Activated gamma-delta T cell treated with Interleukin-2 at 50 U/mL for 16 hours (primary cell): ENCODE measurements at regions not wholly inside any gene's neighbourhood (a gene's known extent, or its start where the extent isn't known, plus 50 kb on each side); places are given as distances from the start of the nearest gene placed in this dataset.
A peak's percentile ranks its signal among the peaks of the same experiment; 100 is the strongest.
"Not testable (repeated sequence)": the region's sequence is repeated elsewhere in the genome, so short reads cannot be mapped to it uniquely, and the experiment has no call there.

ENCODE experiments used
- DNase-seq: peaks from one replicate; pipeline ENCODE4 v3.0.0-alpha.2; 2020

GRCh38 chr1:91207691-91208090 lies 185.9 kb upstream of the ZNF644 start:
- not testable (repeated sequence) for DNase-seq

- not testable (repeated sequence) for DNase-seq
Observed at GRCh38 chr1:91204150-91204549, 182.3 kb upstream of the ZNF644 start.

GRCh38 chr1:91201694-91202093 lies 179.9 kb upstream of the ZNF644 start:
- no peak for DNase-seq

GRCh38 chr1:91201176-91201575 lies 179.3 kb upstream of the ZNF644 start:
- no peak for DNase-seq

- no peak for DNase-seq
Observed at GRCh38 chr1:91200675-91201074, 178.8 kb upstream of the ZNF644 start.

- DNase-seq, result no peak
Observed at GRCh38 chr1:91199988-91200387, 178.2 kb upstream of the ZNF644 start.

- DNase-seq, result no peak
Observed at GRCh38 chr1:91190996-91191395, 169.2 kb upstream of the ZNF644 start.

GRCh38 chr1:91189096-91189495 lies 167.3 kb upstream of the ZNF644 start:
- DNase-seq, result no peak

- DNase-seq, result not testable (repeated sequence)
Observed at GRCh38 chr1:91182807-91183206, 161.0 kb upstream of the ZNF644 start.

GRCh38 chr1:91176250-91176649 lies 154.4 kb upstream of the ZNF644 start:
- no peak for DNase-seq

GRCh38 chr1:91174734-91175133 lies 152.9 kb upstream of the ZNF644 start:
- DNase-seq, result no peak

GRCh38 chr1:91173346-91173890 lies 151.6 kb upstream of the ZNF644 start:
- no peak for DNase-seq

- no peak for DNase-seq
Observed at GRCh38 chr1:91172541-91172940, 150.7 kb upstream of the ZNF644 start.

GRCh38 chr1:91171898-91172297 lies 150.1 kb upstream of the ZNF644 start:
- DNase-seq, result no peak

- DNase-seq, result no peak
Observed at GRCh38 chr1:91170571-91170970, 148.7 kb upstream of the ZNF644 start.

- peak; percentile 17 for DNase-seq
Observed at GRCh38 chr1:91166106-91166712, 144.4 kb upstream of the ZNF644 start.

- DNase-seq, result peak; percentile 66
Observed at GRCh38 chr1:91165033-91165654, 143.3 kb upstream of the ZNF644 start.

GRCh38 chr1:91162613-91163012 lies 140.8 kb upstream of the ZNF644 start:
- DNase-seq, result no peak

- no peak for DNase-seq
Observed at GRCh38 chr1:91161749-91162148, 139.9 kb upstream of the ZNF644 start.

GRCh38 chr1:91161166-91161565 lies 139.3 kb upstream of the ZNF644 start:
- DNase-seq, result no peak

- no peak for DNase-seq
Observed at GRCh38 chr1:91160363-91161075, 138.7 kb upstream of the ZNF644 start.

- no peak for DNase-seq
Observed at GRCh38 chr1:91153341-91153740, 131.5 kb upstream of the ZNF644 start.

GRCh38 chr1:91152331-91152730 lies 130.5 kb upstream of the ZNF644 start:
- no peak for DNase-seq

- no peak for DNase-seq
Observed at GRCh38 chr1:91151702-91152101, 129.9 kb upstream of the ZNF644 start.
